Endothelial cell (in vitro differentiated cells): ENCODE measurements at regions not wholly inside any gene's neighbourhood (a gene's known extent, or its start where the extent isn't known, plus 50 kb on each side); places are given as distances from the start of the nearest gene placed in this dataset.

Experiments
- DNase-seq: peaks from one replicate; pipeline ENCODE4 v3.0.0; 2021; ENCODE audit warnings: low spot score
- H3K27ac Mint-ChIP-seq: one replicate; pipeline ENCODE4 v1.8.0; 2021; ENCODE audit warnings: mixed read lengths, inconsistent platforms; ENCODE audit not compliant: unreplicated experiment
- H3K27me3 Mint-ChIP-seq: one replicate; pipeline ENCODE4 v1.8.0; 2021; ENCODE audit warnings: mild to moderate bottlenecking, moderate library complexity, mixed read lengths, inconsistent platforms; ENCODE audit not compliant: unreplicated experiment
- H3K36me3 Mint-ChIP-seq: one replicate; pipeline ENCODE4 v1.8.0; 2021; ENCODE audit warnings: mild to moderate bottlenecking, low read depth, mixed read lengths, inconsistent platforms; ENCODE audit not compliant: unreplicated experiment
- H3K4me1 Mint-ChIP-seq: one replicate; pipeline ENCODE4 v1.8.0; 2021; ENCODE audit warnings: mild to moderate bottlenecking, mixed read lengths, inconsistent platforms; ENCODE audit not compliant: unreplicated experiment
- H3K4me3 Mint-ChIP-seq: one replicate; pipeline ENCODE4 v1.8.0; 2021; ENCODE audit warnings: mild to moderate bottlenecking, mixed read lengths, inconsistent platforms; ENCODE audit not compliant: unreplicated experiment
- H3K9me3 Mint-ChIP-seq: one replicate; pipeline ENCODE4 v1.8.0; 2021; ENCODE audit warnings: mixed read lengths, inconsistent platforms; ENCODE audit not compliant: unreplicated experiment
- CTCF ChIP-seq: fragments of 200-600 bp; sonication (generic); IDR thresholded peaks from one replicate; pipeline ENCODE4 v1.5.0; 2021; ENCODE audit warnings: antibody characterized with exemption; ENCODE audit not compliant: unreplicated experiment

GRCh38 chr15:57767481-57767880, 61.0 kb downstream of the POLR2M start:
- Mint-ChIP-seq H3K27me3 (peaks cover 3% of the 10 kb centered on the region), H3K4me3 (no peak overlapping the region), H3K27ac (no peak overlapping the region), H3K9me3 (no peaks in the 10 kb centered on the region), H3K36me3 (no peaks in the 10 kb centered on the region), H3K4me1 (no peaks in the 10 kb centered on the region)
- no peak for DNase-seq
- TF ChIP-seq CTCF, result no peak

- H3K27me3 Mint-ChIP-seq, result peaks cover 3% of the 10 kb centered on the region
- H3K9me3 Mint-ChIP-seq, result no peaks in the 10 kb centered on the region
- H3K4me3 Mint-ChIP-seq, result no peak overlapping the region
- H3K27ac Mint-ChIP-seq, result no peak overlapping the region
- no peak for DNase-seq
- no peak for TF ChIP-seq CTCF
- H3K4me1 Mint-ChIP-seq, result no peaks in the 10 kb centered on the region
- no peaks in the 10 kb centered on the region for H3K36me3 Mint-ChIP-seq
Measured at GRCh38 chr15:57769266-57769665, 62.8 kb downstream of the POLR2M start.

GRCh38 chr15:57770495-57770894, 64.0 kb downstream of the POLR2M start:
- no peak for TF ChIP-seq CTCF
- Mint-ChIP-seq H3K9me3 (no peaks in the 10 kb centered on the region), H3K36me3 (no peaks in the 10 kb centered on the region), H3K4me1 (no peaks in the 10 kb centered on the region), H3K4me3 (no peak overlapping the region), H3K27me3 (peaks cover 3% of the 10 kb centered on the region), H3K27ac (no peak overlapping the region)
- no peak for DNase-seq

GRCh38 chr15:57772223-57772957, 65.9 kb downstream of the POLR2M start:
- Mint-ChIP-seq H3K4me1 (no peaks in the 10 kb centered on the region), H3K36me3 (no peaks in the 10 kb centered on the region), H3K27me3 (peaks cover 2% of the 10 kb centered on the region), H3K9me3 (no peaks in the 10 kb centered on the region), H3K4me3 (no peak overlapping the region), H3K27ac (no peak overlapping the region)
- DNase-seq, result no peak
- TF ChIP-seq CTCF, result no peak

- H3K27me3 Mint-ChIP-seq, result peaks cover 2% of the 10 kb centered on the region
- no peaks in the 10 kb centered on the region for H3K4me1 Mint-ChIP-seq
- no peak overlapping the region for H3K27ac Mint-ChIP-seq
- H3K36me3 Mint-ChIP-seq, result no peaks in the 10 kb centered on the region
- no peak for TF ChIP-seq CTCF
- H3K9me3 Mint-ChIP-seq, result no peaks in the 10 kb centered on the region
- no peak overlapping the region for H3K4me3 Mint-ChIP-seq
- no peak for DNase-seq
Measured at GRCh38 chr15:57773051-57773450, 66.5 kb downstream of the POLR2M start.
